H9 (cell line): ENCODE measurements at regions not wholly inside any gene's neighbourhood (a gene's known extent, or its start where the extent isn't known, plus 50 kb on each side); places are given as distances from the start of the nearest gene placed in this dataset.

Source experiments
- DNase-seq: peaks from one replicate; pipeline ENCODE4 v3.0.0-alpha.2; 2017
- H2AFZ ChIP-seq: one replicate; pipeline ENCODE4 v1.6.1; 2013; ENCODE audit warnings: mild to moderate bottlenecking, low read length, control low read depth, moderate library complexity
- H2AK5ac ChIP-seq: 2 replicates; pipeline ENCODE4 v1.6.1; 2013; ENCODE audit warnings: low read length, control low read depth, mixed read lengths; ENCODE audit not compliant: insufficient read length
- H2BK120ac ChIP-seq: one replicate; pipeline ENCODE4 v1.6.1; 2013; ENCODE audit warnings: low read depth, mild to moderate bottlenecking, low read length, control low read depth, inconsistent platforms; ENCODE audit not compliant: poor library complexity, severe bottlenecking
- H2BK12ac ChIP-seq: 2 replicates; pipeline ENCODE4 v1.6.1; 2013; ENCODE audit warnings: low read length, control low read depth, mixed read lengths, low read depth; ENCODE audit not compliant: insufficient read length
- H2BK15ac ChIP-seq: 2 replicates; pipeline ENCODE4 v1.6.1; 2013; ENCODE audit warnings: low read depth, low read length, control low read depth
- H2BK20ac ChIP-seq: one replicate; pipeline ENCODE4 v1.6.1; 2013; ENCODE audit warnings: low read depth, mild to moderate bottlenecking, low read length, control low read depth, inconsistent platforms; ENCODE audit not compliant: poor library complexity, severe bottlenecking
- H2BK5ac ChIP-seq: 2 replicates; pipeline ENCODE4 v1.6.1; 2013; ENCODE audit warnings: low read length, control low read depth, mixed read lengths; ENCODE audit not compliant: insufficient read length
- H3K14ac ChIP-seq: 2 replicates; pipeline ENCODE4 v1.6.1; 2013; ENCODE audit warnings: low read length, control low read depth; ENCODE audit not compliant: insufficient read depth
- H3K18ac ChIP-seq: 2 replicates; pipeline ENCODE4 v1.6.1; 2013; ENCODE audit warnings: low read depth, mild to moderate bottlenecking, mixed read lengths, low read length, control low read depth; ENCODE audit not compliant: insufficient read length
- H3K23ac ChIP-seq: 2 replicates; pipeline ENCODE4 v1.6.1; 2013; ENCODE audit warnings: low read length, control low read depth, mixed read lengths, low read depth; ENCODE audit not compliant: insufficient read length
- H3K23me2 ChIP-seq: 2 replicates; pipeline ENCODE4 v1.6.1; 2013; ENCODE audit warnings: low read depth, mild to moderate bottlenecking, mixed read lengths, low read length, control low read depth; ENCODE audit not compliant: insufficient read length, poor library complexity, severe bottlenecking
- H3K27ac ChIP-seq: 2 replicates; pipeline ENCODE4 v1.5.1; 2013; ENCODE audit warnings: low read length, control low read depth, mixed read lengths, low read depth; ENCODE audit not compliant: insufficient read length
- H3K27me3 ChIP-seq: 2 replicates; pipeline ENCODE4 v1.6.1; 2013; ENCODE audit warnings: low read length, control low read depth, inconsistent platforms; ENCODE audit not compliant: insufficient read depth
- H3K4ac ChIP-seq: 2 replicates; pipeline ENCODE4 v1.6.1; 2013; ENCODE audit warnings: low read depth, mild to moderate bottlenecking, control low read depth, inconsistent platforms, low read length, moderate library complexity
- H3K4me1 ChIP-seq: 2 replicates; pipeline ENCODE4 v1.6.1; 2013; ENCODE audit warnings: low read length, control low read depth, inconsistent platforms; ENCODE audit not compliant: insufficient read depth
- H3K4me2 ChIP-seq: 2 replicates; pipeline ENCODE4 v1.6.1; 2013; ENCODE audit warnings: low read length, control low read depth, mixed read lengths; ENCODE audit not compliant: insufficient read length, insufficient read depth
- H3K56ac ChIP-seq: 2 replicates; pipeline ENCODE4 v1.6.1; 2013; ENCODE audit warnings: low read depth, mild to moderate bottlenecking, mixed read lengths, low read length, control low read depth; ENCODE audit not compliant: insufficient read length
- H3K79me1 ChIP-seq: 2 replicates; pipeline ENCODE4 v1.6.1; 2013; ENCODE audit warnings: low read depth, mild to moderate bottlenecking, moderate library complexity, low read length, control low read depth, inconsistent platforms; ENCODE audit not compliant: insufficient read depth, poor library complexity, severe bottlenecking
- H3K79me2 ChIP-seq: 2 replicates; pipeline ENCODE4 v1.6.1; 2013; ENCODE audit warnings: low read length, control low read depth, inconsistent platforms; ENCODE audit not compliant: insufficient read depth
- H3K9ac ChIP-seq: 2 replicates; pipeline ENCODE4 v1.6.1; 2013; ENCODE audit warnings: low read length, control low read depth, mixed read lengths; ENCODE audit not compliant: insufficient read length; ENCODE audit errors: extremely low read depth
- H3K9me3 ChIP-seq: one replicate; pipeline ENCODE4 v1.6.1; 2013; ENCODE audit warnings: low read depth, low read length, inconsistent platforms; ENCODE audit not compliant: control insufficient read depth
- H3T11ph ChIP-seq: one replicate; pipeline ENCODE4 v1.6.1; 2013; ENCODE audit warnings: mild to moderate bottlenecking, low read length, control low read depth, inconsistent platforms
- H4K20me1 ChIP-seq: one replicate; pipeline ENCODE4 v1.6.1; 2013; ENCODE audit not compliant: control insufficient read depth, insufficient read length, insufficient read depth
- H4K5ac ChIP-seq: 2 replicates; pipeline ENCODE4 v1.6.1; 2013; ENCODE audit warnings: low read depth, mild to moderate bottlenecking, mixed read lengths, low read length, control low read depth; ENCODE audit not compliant: insufficient read length
- H4K8ac ChIP-seq: replicated peaks from 2 replicates; pipeline ENCODE4 v1.6.1; 2013; ENCODE audit warnings: low read length, control low read depth, mixed read lengths, low read depth; ENCODE audit not compliant: insufficient read length
- H4K91ac ChIP-seq: 2 replicates; pipeline ENCODE4 v1.6.1; 2013; ENCODE audit warnings: low read depth, mild to moderate bottlenecking, moderate library complexity, mixed read lengths, low read length, control low read depth; ENCODE audit not compliant: insufficient read length
- H3K27ac Mint-ChIP-seq, 3 experiments: 2 replicates in 2 of 3; 3 replicates in 1 of 3; pipeline ENCODE4 v1.8.0; 2020 to 2021; ENCODE audit warnings: mixed read lengths in 3 of 3, mild to moderate bottlenecking in 1 of 3, moderate library complexity in 1 of 3
- H3K27me3 Mint-ChIP-seq: 2 replicates; pipeline ENCODE4 v1.8.0; 2021; ENCODE audit warnings: low read depth, mild to moderate bottlenecking, moderate library complexity, mixed read lengths
- H3K36me3 Mint-ChIP-seq, 3 experiments: 2 replicates in 2 of 3; 3 replicates in 1 of 3; pipeline ENCODE4 v1.8.0; 2020 to 2021; ENCODE audit warnings: low read depth in 3 of 3, mixed read lengths in 3 of 3; ENCODE audit not compliant: insufficient read depth in 1 of 3
- H3K4me1 Mint-ChIP-seq, 2 experiments: 2 replicates each; pipeline ENCODE4 v1.8.0; 2020; ENCODE audit warnings: mixed read lengths in 2 of 2
- H3K4me3 Mint-ChIP-seq, 2 experiments: 2 replicates in 1 of 2; 3 replicates in 1 of 2; pipeline ENCODE4 v1.8.0; 2020 to 2021; ENCODE audit warnings: mild to moderate bottlenecking in 2 of 2, mixed read lengths in 2 of 2, moderate library complexity in 1 of 2
- H3K9me3 Mint-ChIP-seq, 2 experiments: 2 replicates in 1 of 2; 3 replicates in 1 of 2; pipeline ENCODE4 v1.8.0; 2020; ENCODE audit warnings: mild to moderate bottlenecking in 2 of 2, mixed read lengths in 2 of 2, moderate library complexity in 1 of 2
- CTCF ChIP-seq: fragments of 200-600 bp; sonication (generic); conservative IDR thresholded peaks from 3 replicates; pipeline ENCODE4 v1.8.0; 2021; ENCODE audit warnings: antibody characterized with exemption, mild to moderate bottlenecking
- WGBS: extraction: QIAGEN DNeasy Blood & Tissue Kit; methylation state at CpG from one replicate; pipeline ENCODE4 v1.1.7; 2013; ENCODE audit warnings: missing lambda C conversion rate, low lambda C conversion rate, mixed read lengths; ENCODE audit not compliant: insufficient read length; ENCODE audit errors: extremely low coverage; 5-methylcytosine and 5-hydroxymethylcytosine counted together

DNA sequence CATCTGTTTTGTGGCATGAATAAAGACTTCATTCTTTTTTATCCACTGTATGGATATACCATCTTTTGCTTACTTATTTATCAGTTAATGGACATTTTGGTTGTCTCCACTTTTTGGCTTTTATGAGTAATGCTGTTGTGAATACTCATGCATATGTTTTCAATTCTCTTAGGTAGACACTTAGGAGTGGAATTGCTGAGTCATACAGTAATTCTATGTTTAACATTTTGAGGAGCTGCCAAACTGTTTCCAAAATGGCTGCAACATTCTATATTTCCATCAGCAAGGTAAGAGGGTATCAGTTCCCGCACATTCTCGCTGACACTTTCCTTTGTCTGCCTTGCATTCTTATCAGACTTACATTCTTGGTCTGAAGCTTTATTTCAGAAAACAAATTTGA, 191.1 kb downstream of the WNT5A start:
- no peaks in the 10 kb centered on the region for H3K79me2 ChIP-seq
- no peaks in the 10 kb centered on the region for H3K27me3 Mint-ChIP-seq
- H3K9me3 ChIP-seq: no peaks in the 10 kb centered on the region
- H2BK15ac ChIP-seq: no peak overlapping the region
- H3K27ac Mint-ChIP-seq: no peak overlapping the region
- no peaks in the 10 kb centered on the region for H3K4me1 ChIP-seq
- no peak overlapping the region for H4K5ac ChIP-seq
- H3K9ac ChIP-seq: no peak overlapping the region
- no peak overlapping the region for H2AK5ac ChIP-seq
- no peak overlapping the region for H3K14ac ChIP-seq
- no peak overlapping the region for H3K56ac ChIP-seq
- no peaks in the 10 kb centered on the region for H3K23me2 ChIP-seq
- H4K8ac ChIP-seq: no peak overlapping the region
- no peak overlapping the region for H2AFZ ChIP-seq
- H3K4me3 Mint-ChIP-seq: no peak overlapping the region
- no peak overlapping the region for H4K91ac ChIP-seq
- no peak overlapping the region for H3K27ac ChIP-seq
- no peaks in the 10 kb centered on the region for H3K9me3 Mint-ChIP-seq
- no peak overlapping the region for H3K23ac ChIP-seq
- no peaks in the 10 kb centered on the region for H4K20me1 ChIP-seq
- H2BK12ac ChIP-seq: no peak overlapping the region
- no peak overlapping the region for H2BK5ac ChIP-seq
- no peaks in the 10 kb centered on the region for H3K27me3 ChIP-seq
- WGBS: no CpG with 5 or more reads among the region's 2 CpGs
- no peak overlapping the region for H3K4me2 ChIP-seq
- H3K18ac ChIP-seq: no peak overlapping the region
- H3K4ac ChIP-seq: no peak overlapping the region
- TF ChIP-seq CTCF: no peak
- H2BK120ac ChIP-seq: no peak overlapping the region
- no peaks in the 10 kb centered on the region for H3K36me3 Mint-ChIP-seq
- H3T11ph ChIP-seq: no peak overlapping the region
- no peak overlapping the region for H2BK20ac ChIP-seq
- no peaks in the 10 kb centered on the region for H3K79me1 ChIP-seq
- H3K4me1 Mint-ChIP-seq: peaks cover 15 to 17% of the 10 kb centered on the region in 2 experiments
- DNase-seq: no peak
